OCI-LY3 (cell line): ENCODE measurements at regions not wholly inside any gene's neighbourhood (a gene's known extent, or its start where the extent isn't known, plus 50 kb on each side); places are given as distances from the start of the nearest gene placed in this dataset.

Experiments
- H2AFZ ChIP-seq: fragments of 200-600, 300-600 bp; shearing (Covaris generic); 2 replicates; pipeline ENCODE4 v1.6.0; 2014; ENCODE audit warnings: antibody characterized with exemption, low read depth, low read length
- H3K27ac ChIP-seq: fragments of 200-600, 300-600 bp; sonication (generic); 2 replicates; pipeline ENCODE4 v1.5.1; 2014; ENCODE audit warnings: mild to moderate bottlenecking, low read length, moderate library complexity, mixed read lengths
- H3K27me3 ChIP-seq: fragments of 200-600, 300-600 bp; sonication (generic); 2 replicates; pipeline ENCODE4 v1.6.1; 2014; ENCODE audit warnings: low read depth, low read length, mixed read lengths
- H3K36me3 ChIP-seq: fragments of 200-600, 300-600 bp; sonication (generic); replicated peaks from 2 replicates; pipeline ENCODE3; 2014; ENCODE audit warnings: low read depth, low read length, mixed read lengths
- H3K4me1 ChIP-seq: fragments of 300-600, 200-600 bp; sonication (generic); 2 replicates; pipeline ENCODE4 v1.6.1; 2014; ENCODE audit warnings: low read length, mixed read lengths
- H3K4me2 ChIP-seq: fragments of 200-600, 300-600 bp; sonication (generic); 2 replicates; pipeline ENCODE4 v1.6.1; 2014; ENCODE audit warnings: low read length, mixed read lengths
- H3K4me3 ChIP-seq: fragments of 300-600, 200-600 bp; sonication (generic); 2 replicates; pipeline ENCODE4 v1.5.1; 2014; ENCODE audit warnings: antibody characterized with exemption, mild to moderate bottlenecking, low read length, moderate library complexity
- H3K79me2 ChIP-seq: fragments of 300-600, 200-600 bp; shearing (Covaris generic); 2 replicates; pipeline ENCODE4 v1.6.1; 2014; ENCODE audit warnings: mild to moderate bottlenecking, low read length, mixed read lengths
- H3K9ac ChIP-seq: fragments of 300-600, 200-600 bp; shearing (Covaris generic); 2 replicates; pipeline ENCODE4 v1.6.0; 2014; ENCODE audit warnings: mild to moderate bottlenecking, low read length, moderate library complexity
- H3K9me3 ChIP-seq: fragments of 200-600, 300-600 bp; shearing (Covaris generic); 2 replicates; pipeline ENCODE4 v1.6.1; 2014; ENCODE audit warnings: low read length, mixed read lengths; ENCODE audit not compliant: insufficient read depth
- H4K20me1 ChIP-seq: fragments of 200-600, 300-600 bp; sonication (generic); 2 replicates; pipeline ENCODE4 v1.6.1; 2016; ENCODE audit warnings: low read length, mixed read lengths; ENCODE audit not compliant: insufficient read depth
- EZH2phosphoT487 ChIP-seq: fragments of 200-600 bp; shearing (Covaris generic); IDR thresholded peaks from 2 replicates; pipeline ENCODE4 v1.6.1; 2018; ENCODE audit warnings: antibody characterized with exemption, mixed run types, low read depth
- TF ChIP-seq, protein P1 (sequence below): fragments of 200-600, 300-600 bp; sonication (generic); IDR thresholded peaks from 2 replicates; pipeline ENCODE4 v1.5.1; 2014; ENCODE audit warnings: antibody characterized with exemption, low read length, low read depth

DNA sequence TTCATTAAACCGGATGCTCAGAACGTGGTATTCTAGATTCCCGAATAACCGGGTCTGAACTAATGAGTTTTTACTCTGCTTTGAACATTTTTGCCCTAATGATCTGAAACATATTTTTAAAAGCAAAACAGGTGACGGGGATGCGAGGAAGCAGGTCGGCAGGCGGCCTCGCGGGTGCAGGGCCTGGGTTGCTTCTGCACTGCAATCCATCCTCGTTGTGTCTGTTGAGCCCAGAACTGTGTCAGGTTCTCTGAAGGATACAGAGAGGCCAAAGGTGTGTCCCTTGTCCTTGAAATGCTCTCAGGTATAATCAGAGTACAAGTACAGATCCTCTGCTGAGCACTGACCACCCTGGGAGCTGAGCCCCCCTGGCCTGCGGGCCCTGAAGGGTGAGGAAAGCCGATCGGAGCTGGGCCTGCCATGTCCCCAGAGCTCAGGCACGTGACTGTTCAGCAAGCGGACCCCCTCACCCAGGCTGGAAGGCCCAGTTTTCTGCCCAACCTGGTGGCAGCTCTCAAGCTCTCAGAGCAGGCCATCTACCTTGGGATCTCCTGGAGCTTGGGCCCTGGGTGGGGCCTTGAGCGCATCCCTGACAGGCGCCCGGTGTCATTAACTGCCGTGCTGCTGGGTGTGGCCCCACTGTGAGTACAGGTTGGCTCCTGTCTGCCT, 151.8 kb downstream of the OLFM1 start:
- H3K4me3 ChIP-seq = no peak overlapping the region
- no peak overlapping the region for H3K9ac ChIP-seq
- TF ChIP-seq EZH2phosphoT487 = no peak
- TF ChIP-seq, protein P1, sequence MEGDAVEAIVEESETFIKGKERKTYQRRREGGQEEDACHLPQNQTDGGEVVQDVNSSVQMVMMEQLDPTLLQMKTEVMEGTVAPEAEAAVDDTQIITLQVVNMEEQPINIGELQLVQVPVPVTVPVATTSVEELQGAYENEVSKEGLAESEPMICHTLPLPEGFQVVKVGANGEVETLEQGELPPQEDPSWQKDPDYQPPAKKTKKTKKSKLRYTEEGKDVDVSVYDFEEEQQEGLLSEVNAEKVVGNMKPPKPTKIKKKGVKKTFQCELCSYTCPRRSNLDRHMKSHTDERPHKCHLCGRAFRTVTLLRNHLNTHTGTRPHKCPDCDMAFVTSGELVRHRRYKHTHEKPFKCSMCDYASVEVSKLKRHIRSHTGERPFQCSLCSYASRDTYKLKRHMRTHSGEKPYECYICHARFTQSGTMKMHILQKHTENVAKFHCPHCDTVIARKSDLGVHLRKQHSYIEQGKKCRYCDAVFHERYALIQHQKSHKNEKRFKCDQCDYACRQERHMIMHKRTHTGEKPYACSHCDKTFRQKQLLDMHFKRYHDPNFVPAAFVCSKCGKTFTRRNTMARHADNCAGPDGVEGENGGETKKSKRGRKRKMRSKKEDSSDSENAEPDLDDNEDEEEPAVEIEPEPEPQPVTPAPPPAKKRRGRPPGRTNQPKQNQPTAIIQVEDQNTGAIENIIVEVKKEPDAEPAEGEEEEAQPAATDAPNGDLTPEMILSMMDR = no peak
- no peaks in the 10 kb centered on the region for H3K79me2 ChIP-seq
- H3K4me1 ChIP-seq = no peaks in the 10 kb centered on the region
- H3K36me3 ChIP-seq = no peaks in the 10 kb centered on the region
- H3K27me3 ChIP-seq = no peaks in the 10 kb centered on the region
- H3K4me2 ChIP-seq = no peak overlapping the region
- no peaks in the 10 kb centered on the region for H4K20me1 ChIP-seq
- no peaks in the 10 kb centered on the region for H3K9me3 ChIP-seq
- H2AFZ ChIP-seq = no peak overlapping the region
- H3K27ac ChIP-seq = no peak overlapping the region

DNA sequence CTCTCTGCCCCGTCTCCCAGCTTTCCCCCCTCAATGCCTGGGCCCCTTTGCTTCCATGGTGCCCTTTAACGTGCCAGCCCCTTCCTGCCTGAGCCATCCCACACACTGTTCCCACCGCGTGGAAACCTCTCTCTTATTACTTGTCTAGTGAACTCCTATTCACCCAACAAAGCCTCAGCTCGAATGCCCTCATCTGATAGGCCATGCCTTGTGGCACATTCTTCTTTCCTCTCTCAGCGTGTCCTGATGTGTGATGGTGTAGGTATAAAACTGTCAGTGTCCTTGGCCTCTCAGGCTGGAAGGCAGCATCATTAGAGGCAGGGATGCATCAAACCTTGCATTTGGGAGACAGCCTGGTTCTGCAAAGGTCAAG, 152.3 kb downstream of the OLFM1 start:
- H3K4me3 ChIP-seq = no peak overlapping the region
- H3K36me3 ChIP-seq = no peaks in the 10 kb centered on the region
- no peak overlapping the region for H3K4me2 ChIP-seq
- H3K27ac ChIP-seq = no peak overlapping the region
- TF ChIP-seq EZH2phosphoT487 = no peak
- TF ChIP-seq, protein P1 = no peak
- no peaks in the 10 kb centered on the region for H3K79me2 ChIP-seq
- H3K9ac ChIP-seq = no peak overlapping the region
- no peaks in the 10 kb centered on the region for H3K27me3 ChIP-seq
- no peak overlapping the region for H2AFZ ChIP-seq
- no peaks in the 10 kb centered on the region for H3K4me1 ChIP-seq
- no peaks in the 10 kb centered on the region for H4K20me1 ChIP-seq
- no peaks in the 10 kb centered on the region for H3K9me3 ChIP-seq

DNA sequence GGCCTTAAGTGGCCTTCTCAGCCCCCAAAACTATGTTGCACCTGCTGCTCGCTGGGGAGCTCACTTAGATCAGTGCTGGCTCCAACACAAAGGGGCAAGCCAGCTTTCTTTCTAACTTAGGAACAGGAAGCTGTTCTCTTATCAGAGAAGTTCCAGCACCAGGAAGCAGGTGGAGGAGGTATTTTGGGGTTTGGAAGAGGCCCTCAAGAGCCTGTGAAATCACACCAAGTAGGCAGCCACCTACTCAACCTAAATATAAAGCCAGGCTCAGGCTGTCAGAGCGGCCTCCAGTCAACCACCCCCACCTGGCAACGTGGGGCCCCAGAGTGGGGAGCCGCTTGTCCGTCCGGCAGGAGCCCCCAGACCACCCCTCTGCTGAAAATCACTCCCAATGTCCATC, 152.8 kb downstream of the OLFM1 start:
- Histone ChIP-seq H4K20me1 (no peaks in the 10 kb centered on the region), H3K4me1 (no peaks in the 10 kb centered on the region), H3K9ac (no peak overlapping the region), H3K27ac (no peak overlapping the region), H3K36me3 (no peaks in the 10 kb centered on the region), H3K4me2 (no peak overlapping the region), H3K4me3 (no peak overlapping the region), H3K79me2 (no peaks in the 10 kb centered on the region), H3K9me3 (no peaks in the 10 kb centered on the region), H2AFZ (no peak overlapping the region), H3K27me3 (no peaks in the 10 kb centered on the region)
- TF ChIP-seq EZH2phosphoT487 = no peak
- TF ChIP-seq, protein P1 = no peak

DNA sequence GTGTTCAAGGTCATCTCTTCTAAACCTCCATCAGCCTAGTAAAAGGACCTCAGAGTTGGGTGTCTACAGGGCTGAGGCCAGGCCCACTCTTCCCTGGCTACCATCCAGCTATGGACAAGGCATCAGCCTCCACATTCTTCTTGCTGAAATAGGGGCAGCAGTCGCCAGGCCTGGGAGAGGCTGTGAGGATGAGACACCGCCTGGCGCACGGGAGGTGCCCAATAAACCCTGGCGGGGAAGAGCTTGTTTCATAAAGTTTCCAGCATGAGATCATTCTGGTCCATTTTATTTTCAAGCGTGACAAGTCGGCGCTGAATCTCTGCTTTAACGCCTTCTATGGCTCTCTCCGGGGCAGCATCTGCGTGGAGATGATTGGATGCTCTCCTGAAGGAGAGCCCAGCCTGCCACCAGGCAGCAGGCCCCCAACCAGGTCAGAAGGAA, 153.4 kb downstream of the OLFM1 start:
- H3K79me2 ChIP-seq = no peaks in the 10 kb centered on the region
- no peak for TF ChIP-seq EZH2phosphoT487
- TF ChIP-seq, protein P1 = no peak
- H3K9me3 ChIP-seq = no peaks in the 10 kb centered on the region
- no peaks in the 10 kb centered on the region; the same call in 1 of the 2 replicates for H4K20me1 ChIP-seq
- H3K27me3 ChIP-seq = no peaks in the 10 kb centered on the region
- no peak overlapping the region for H3K4me3 ChIP-seq
- no peaks in the 10 kb centered on the region for H3K36me3 ChIP-seq
- no peak overlapping the region for H3K27ac ChIP-seq
- H2AFZ ChIP-seq = no peak overlapping the region
- no peaks in the 10 kb centered on the region for H3K4me1 ChIP-seq
- H3K4me2 ChIP-seq = no peak overlapping the region
- no peak overlapping the region for H3K9ac ChIP-seq
